IPS DF 6.9 (cell line): ENCODE measurements at regions not wholly inside any gene's neighbourhood (a gene's known extent, or its start where the extent isn't known, plus 50 kb on each side); places are given as distances from the start of the nearest gene placed in this dataset.

Experiments used
- DNase-seq: peaks from one replicate; pipeline ENCODE4 v3.0.0-alpha.2; 2013; ENCODE audit warnings: low read depth, low spot score
- H3K27ac ChIP-seq: one replicate; pipeline ENCODE4 v1.5.1; 2013; ENCODE audit warnings: low read length, control low read depth
- H3K27me3 ChIP-seq: 2 replicates; pipeline ENCODE4 v1.6.1; 2013; ENCODE audit warnings: mild to moderate bottlenecking, low read length; ENCODE audit not compliant: control insufficient read depth, insufficient read depth
- H3K36me3 ChIP-seq: 2 replicates; pipeline ENCODE4 v1.6.1; 2013; ENCODE audit warnings: low read length; ENCODE audit not compliant: control insufficient read depth, insufficient read depth
- H3K4me1 ChIP-seq: 2 replicates; pipeline ENCODE4 v1.6.1; 2013; ENCODE audit warnings: low read length; ENCODE audit not compliant: control insufficient read depth, insufficient read depth
- H3K4me3 ChIP-seq: 2 replicates; pipeline ENCODE4 v1.5.1; 2013; ENCODE audit warnings: mild to moderate bottlenecking, low read length
- H3K9me3 ChIP-seq: 2 replicates; pipeline ENCODE4 v1.6.1; 2013; ENCODE audit warnings: low read length, inconsistent platforms; ENCODE audit not compliant: control insufficient read depth, insufficient read depth
- WGBS: extraction: QIAGEN DNeasy Blood & Tissue Kit; methylation state at CpG from one replicate; pipeline ENCODE4 v1.1.7; 2013; ENCODE audit warnings: mixed read lengths, missing lambda C conversion rate; ENCODE audit not compliant: insufficient read length, insufficient coverage; 5-methylcytosine and 5-hydroxymethylcytosine counted together

GRCh38 chr1:36722871-36723270, 240.2 kb upstream of the CSF3R start:
- Histone ChIP-seq H3K36me3 (no peaks in the 10 kb centered on the region), H3K4me1 (no peaks in the 10 kb centered on the region; the same call in 1 of the 2 replicates), H3K27me3 (no peaks in the 10 kb centered on the region), H3K9me3 (no peaks in the 10 kb centered on the region), H3K4me3 (no peak overlapping the region), H3K27ac (no peak overlapping the region)
- no peak for DNase-seq
- WGBS, result no CpG with 5 or more reads among the region's 5 CpGs

- H3K9me3 ChIP-seq, result no peaks in the 10 kb centered on the region
- no peaks in the 10 kb centered on the region for H3K27me3 ChIP-seq
- no peaks in the 10 kb centered on the region; the same call in 1 of the 2 replicates for H3K4me1 ChIP-seq
- H3K27ac ChIP-seq, result no peak overlapping the region
- H3K4me3 ChIP-seq, result no peak overlapping the region
- no peak for DNase-seq
- no peaks in the 10 kb centered on the region for H3K36me3 ChIP-seq
- WGBS, result no CpG with 5 or more reads among the region's 6 CpGs
Measured at GRCh38 chr1:36721261-36721660, 238.5 kb upstream of the CSF3R start.

GRCh38 chr1:36717431-36717830, 234.7 kb upstream of the CSF3R start:
- H3K36me3 ChIP-seq, result no peaks in the 10 kb centered on the region
- no peaks in the 10 kb centered on the region; the same call in 1 of the 2 replicates for H3K4me1 ChIP-seq
- DNase-seq, result no peak
- H3K9me3 ChIP-seq, result no peaks in the 10 kb centered on the region
- H3K4me3 ChIP-seq, result no peak overlapping the region
- no peaks in the 10 kb centered on the region for H3K27me3 ChIP-seq
- no peak overlapping the region for H3K27ac ChIP-seq
- WGBS, result no CpG with 5 or more reads among the region's 2 CpGs

- Histone ChIP-seq H3K27ac (no peak overlapping the region), H3K27me3 (no peaks in the 10 kb centered on the region), H3K9me3 (no peaks in the 10 kb centered on the region), H3K36me3 (no peaks in the 10 kb centered on the region), H3K4me3 (no peak overlapping the region), H3K4me1 (no peaks in the 10 kb centered on the region; the same call in 1 of the 2 replicates)
- whole genome bisulfite sequencing, result no CpG with 5 or more reads among the region's 2 CpGs
- no peak for DNase-seq
Measured at GRCh38 chr1:36715797-36716196, 233.1 kb upstream of the CSF3R start.

- no peaks in the 10 kb centered on the region for H3K9me3 ChIP-seq
- H3K4me1 ChIP-seq, result no peaks in the 10 kb centered on the region
- no peaks in the 10 kb centered on the region for H3K36me3 ChIP-seq
- DNase-seq, result no peak
- no peaks in the 10 kb centered on the region for H3K27me3 ChIP-seq
- no peak overlapping the region for H3K4me3 ChIP-seq
- WGBS, result no CpG with 5 or more reads among the region's 2 CpGs
- no peak overlapping the region for H3K27ac ChIP-seq
Measured at GRCh38 chr1:36714301-36714700, 231.6 kb upstream of the CSF3R start.

- no peaks in the 10 kb centered on the region for H3K4me1 ChIP-seq
- H3K4me3 ChIP-seq, result no peak overlapping the region
- DNase-seq, result no peak
- H3K27me3 ChIP-seq, result no peaks in the 10 kb centered on the region
- no CpG with 5 or more reads among the region's 2 CpGs for WGBS
- no peaks in the 10 kb centered on the region for H3K9me3 ChIP-seq
- no peak overlapping the region for H3K27ac ChIP-seq
- H3K36me3 ChIP-seq, result no peaks in the 10 kb centered on the region
Measured at GRCh38 chr1:36711480-36711879, 228.8 kb upstream of the CSF3R start.

GRCh38 chr1:36710951-36711350, 228.2 kb upstream of the CSF3R start:
- no peaks in the 10 kb centered on the region for H3K4me1 ChIP-seq
- no peaks in the 10 kb centered on the region for H3K27me3 ChIP-seq
- H3K4me3 ChIP-seq, result no peak overlapping the region
- no peaks in the 10 kb centered on the region for H3K36me3 ChIP-seq
- WGBS, result no CpG with 5 or more reads among the region's 5 CpGs
- no peaks in the 10 kb centered on the region for H3K9me3 ChIP-seq
- no peak for DNase-seq
- H3K27ac ChIP-seq, result no peak overlapping the region

- Histone ChIP-seq H3K36me3 (no peaks in the 10 kb centered on the region), H3K27ac (no peak overlapping the region), H3K4me1 (no peaks in the 10 kb centered on the region), H3K4me3 (no peak overlapping the region), H3K27me3 (no peaks in the 10 kb centered on the region), H3K9me3 (no peaks in the 10 kb centered on the region)
- no CpG with 5 or more reads among the region's 17 CpGs for WGBS
- DNase-seq, result no peak
Measured at GRCh38 chr1:36709869-36710481, 227.3 kb upstream of the CSF3R start.

- Histone ChIP-seq H3K4me3 (no peak overlapping the region), H3K27ac (no peak overlapping the region), H3K27me3 (no peaks in the 10 kb centered on the region), H3K36me3 (no peaks in the 10 kb centered on the region), H3K4me1 (0 out of 2 replicates have a peak, but pooled peaks cover 2% of the 10 kb centered on the region), H3K9me3 (no peaks in the 10 kb centered on the region)
- no peak for DNase-seq
- no CpG with 5 or more reads among the region's 7 CpGs for WGBS
Measured at GRCh38 chr1:36708587-36708986, 225.9 kb upstream of the CSF3R start.

- no peaks in the 10 kb centered on the region for H3K9me3 ChIP-seq
- no peak for DNase-seq
- H3K27ac ChIP-seq, result no peak overlapping the region
- no peak overlapping the region for H3K4me3 ChIP-seq
- no peaks in the 10 kb centered on the region for H3K36me3 ChIP-seq
- no CpG with 5 or more reads among the region's 2 CpGs for WGBS
- 0 out of 2 replicates have a peak, but pooled peaks cover 2% of the 10 kb centered on the region for H3K4me1 ChIP-seq
- no peaks in the 10 kb centered on the region for H3K27me3 ChIP-seq
Measured at GRCh38 chr1:36707221-36707620, 224.5 kb upstream of the CSF3R start.

GRCh38 chr1:36706416-36706815, 223.7 kb upstream of the CSF3R start:
- Histone ChIP-seq H3K4me1 (0 out of 2 replicates have a peak, but pooled peaks cover 2% of the 10 kb centered on the region), H3K27me3 (no peaks in the 10 kb centered on the region), H3K36me3 (no peaks in the 10 kb centered on the region), H3K27ac (no peak overlapping the region), H3K9me3 (no peaks in the 10 kb centered on the region), H3K4me3 (no peak overlapping the region)
- WGBS, result no CpG with 5 or more reads among the region's 10 CpGs
- DNase-seq, result no peak
